Osteoblast (primary cell): ENCODE measurements at regions not wholly inside any gene's neighbourhood (a gene's known extent, or its start where the extent isn't known, plus 50 kb on each side); places are given as distances from the start of the nearest gene placed in this dataset.

Source experiments
- DNase-seq: peaks from one replicate; pipeline ENCODE4 v3.0.0; 2011; ENCODE audit warnings: low spot score, mixed read lengths; ENCODE audit not compliant: insufficient read length; ENCODE audit errors: missing footprints
- H2AFZ ChIP-seq: 2 replicates; pipeline ENCODE4 v1.6.0; 2011; ENCODE audit warnings: mild to moderate bottlenecking, low read length
- H3K27ac ChIP-seq: 2 replicates; pipeline ENCODE4 v1.5.1; 2011; ENCODE audit warnings: mild to moderate bottlenecking, low read depth, low read length, moderate library complexity
- H3K27me3 ChIP-seq: 2 replicates; pipeline ENCODE4 v1.6.0; 2012; ENCODE audit warnings: mild to moderate bottlenecking, control low read depth, inconsistent platforms, low read length, moderate library complexity; ENCODE audit not compliant: insufficient read depth
- H3K36me3 ChIP-seq: 2 replicates; pipeline ENCODE4 v1.5.1; 2011; ENCODE audit warnings: mild to moderate bottlenecking, low read length, control low read depth, moderate library complexity; ENCODE audit not compliant: insufficient read depth
- H3K4me1 ChIP-seq: 2 replicates; pipeline ENCODE4 v1.5.1; 2011; ENCODE audit warnings: mild to moderate bottlenecking, low read length, control low read depth, moderate library complexity; ENCODE audit not compliant: insufficient read depth
- H3K4me2 ChIP-seq: 2 replicates; pipeline ENCODE4 v1.6.0; 2011; ENCODE audit warnings: mild to moderate bottlenecking, low read length; ENCODE audit not compliant: insufficient read depth
- H3K4me3 ChIP-seq: fragments of 200-600 bp; sonication (generic); 3 replicates; pipeline ENCODE4 v1.5.1; 2012; ENCODE audit warnings: mild to moderate bottlenecking, low read length, inconsistent platforms; ENCODE audit not compliant: insufficient read depth
- H3K79me2 ChIP-seq: 2 replicates; pipeline ENCODE4 v1.6.0; 2012; ENCODE audit warnings: mild to moderate bottlenecking, low read length, control low read depth, inconsistent platforms; ENCODE audit not compliant: insufficient read depth
- H3K9me3 ChIP-seq: 2 replicates; pipeline ENCODE4 v1.5.1; 2011; ENCODE audit warnings: low read depth, low read length, control low read depth
- H4K20me1 ChIP-seq: 2 replicates; pipeline ENCODE4 v1.6.0; 2012; ENCODE audit warnings: mild to moderate bottlenecking, low read length, control low read depth; ENCODE audit not compliant: insufficient read depth
- CTCF ChIP-seq: IDR thresholded peaks from 2 replicates; pipeline ENCODE4 v1.5.1; 2011; ENCODE audit warnings: mild to moderate bottlenecking, low read depth, low read length, moderate library complexity; ENCODE audit errors: extremely low read depth

GRCh38 chr4:33226133-33226532, 2506.0 kb downstream of the PCDH7 start:
- Histone ChIP-seq H2AFZ (no peak overlapping the region), H3K36me3 (no peaks in the 10 kb centered on the region), H3K4me1 (no peaks in the 10 kb centered on the region), H4K20me1 (no peaks in the 10 kb centered on the region), H3K79me2 (no peaks in the 10 kb centered on the region), H3K27ac (no peak overlapping the region), H3K4me3 (no peak overlapping the region), H3K4me2 (no peak overlapping the region), H3K27me3 (no peaks in the 10 kb centered on the region), H3K9me3 (no peaks in the 10 kb centered on the region)
- no peak for DNase-seq
- no peak for TF ChIP-seq CTCF

GRCh38 chr4:33226783-33227182, 2506.6 kb downstream of the PCDH7 start:
- H3K79me2 ChIP-seq: no peaks in the 10 kb centered on the region
- no peak overlapping the region for H3K27ac ChIP-seq
- no peak overlapping the region for H3K4me3 ChIP-seq
- TF ChIP-seq CTCF: no peak
- no peaks in the 10 kb centered on the region for H3K36me3 ChIP-seq
- DNase-seq: no peak
- no peaks in the 10 kb centered on the region for H3K4me1 ChIP-seq
- H3K9me3 ChIP-seq: no peaks in the 10 kb centered on the region
- H4K20me1 ChIP-seq: no peaks in the 10 kb centered on the region
- no peak overlapping the region for H3K4me2 ChIP-seq
- H2AFZ ChIP-seq: no peak overlapping the region
- H3K27me3 ChIP-seq: no peaks in the 10 kb centered on the region

GRCh38 chr4:33255094-33255493, 2534.9 kb downstream of the PCDH7 start:
- no peak overlapping the region for H3K4me3 ChIP-seq
- H3K27me3 ChIP-seq: no peaks in the 10 kb centered on the region
- no peak overlapping the region for H3K27ac ChIP-seq
- no peak for DNase-seq
- no peaks in the 10 kb centered on the region for H3K9me3 ChIP-seq
- H3K4me2 ChIP-seq: no peak overlapping the region
- TF ChIP-seq CTCF: no peak
- H4K20me1 ChIP-seq: no peaks in the 10 kb centered on the region
- no peak overlapping the region for H2AFZ ChIP-seq
- H3K36me3 ChIP-seq: no peaks in the 10 kb centered on the region
- no peaks in the 10 kb centered on the region for H3K79me2 ChIP-seq
- no peaks in the 10 kb centered on the region for H3K4me1 ChIP-seq

- Histone ChIP-seq H3K4me3 (no peak overlapping the region), H2AFZ (no peak overlapping the region), H3K4me2 (no peak overlapping the region), H3K27me3 (no peaks in the 10 kb centered on the region), H3K36me3 (no peaks in the 10 kb centered on the region), H3K79me2 (no peaks in the 10 kb centered on the region), H3K4me1 (no peaks in the 10 kb centered on the region), H3K27ac (no peak overlapping the region), H3K9me3 (no peaks in the 10 kb centered on the region), H4K20me1 (no peaks in the 10 kb centered on the region)
- DNase-seq: no peak
- TF ChIP-seq CTCF: no peak
These were observed 2535.3 kb downstream of the PCDH7 start for GRCh38 chr4:33255507-33255906.
